GM12878 (cell line): ENCODE measurements at regions not wholly inside any gene's neighbourhood (a gene's known extent, or its start where the extent isn't known, plus 50 kb on each side); places are given as distances from the start of the nearest gene placed in this dataset.

Experiments used
- ATAC-seq: fragments of 200-7000 bp; cut with Tn5 transposase; 3 replicates; pipeline ENCODE4 v1.9.1; 2020; ENCODE audit warnings: mild to moderate bottlenecking, moderate library complexity
- BruUV-seq: library from RNA; stranded (reverse); fragments of 400-500 nt; replicated peaks from 2 replicates; lab custom pipeline; 2021; lab: Mats Ljungman, UMichigan
- CTCF ChIA-PET: fragments of 300-600 bp; sonication (Branson Sonifier 250); formaldehyde crosslinking; extraction: SDS; loops from one replicate; lab custom pipeline; 2021; ENCODE audit warnings: inconsistent platforms; lab: Yijun Ruan, JAX
- POLR2A ChIA-PET: fragments of 350-600 bp; formaldehyde crosslinking; extraction: SDS; loops from one replicate; lab custom pipeline; 2021; ENCODE audit warnings: inconsistent platforms; lab: Charles Lee
- RAD21 ChIA-PET: fragments of 300-600 bp; sonication (Branson Sonifier 250); formaldehyde crosslinking; loops from one replicate; lab custom pipeline; 2023; ENCODE audit warnings: antibody characterized with exemption; ENCODE audit not compliant: unreplicated experiment; lab: Charles Lee
- SMC1A ChIA-PET: fragments of 300-600 bp; sonication (Branson Sonifier 250); formaldehyde crosslinking; loops from one replicate; lab custom pipeline; 2023; ENCODE audit not compliant: unreplicated experiment, uncharacterized antibody; lab: Charles Lee
- DNase-seq: peaks from one replicate; pipeline ENCODE4 v3.0.0-alpha.2; 2011; ENCODE audit warnings: low read depth, low spot score
- FAIRE-seq: peaks from 3 replicates; lab custom pipeline; 2011; peaks lifted over from hg19 to GRCh38; lab: Jason Lieb, UNC
- H2AFZ ChIP-seq: 2 replicates; pipeline ENCODE4 v1.6.0; 2011; ENCODE audit warnings: low read depth, low read length, control low read depth; ENCODE audit not compliant: control insufficient read depth
- H3K27ac ChIP-seq: 2 replicates; pipeline ENCODE4 v1.5.1; 2011; ENCODE audit warnings: control low read depth; ENCODE audit not compliant: control insufficient read depth, insufficient read depth
- H3K27me3 ChIP-seq, 2 experiments: replicated peaks in 1 of 2; 2 replicates each; pipeline versions ENCODE4 v1.6.0 to v1.6.1; 2011; ENCODE audit warnings: low read length in 1 of 2; ENCODE audit not compliant: control insufficient read depth in 2 of 2, insufficient read depth in 2 of 2
- H3K36me3 ChIP-seq, 2 experiments: 2 replicates each; pipeline ENCODE4 v1.5.1; 2011; ENCODE audit warnings: low read length in 1 of 2; ENCODE audit not compliant: control insufficient read depth in 2 of 2, insufficient read depth in 2 of 2
- H3K4me1 ChIP-seq: 2 replicates; pipeline ENCODE4 v1.6.1; 2011; ENCODE audit warnings: mild to moderate bottlenecking, low read length, moderate library complexity, mixed read lengths; ENCODE audit not compliant: control insufficient read depth, insufficient read depth
- H3K4me2 ChIP-seq: 2 replicates; pipeline ENCODE4 v1.6.0; 2011; ENCODE audit warnings: control low read depth; ENCODE audit not compliant: control insufficient read depth, insufficient read depth
- H3K4me3 ChIP-seq: fragments of 200-600 bp; sonication (generic); 2 replicates; pipeline ENCODE4 v1.5.1; 2016
- H3K79me2 ChIP-seq: 2 replicates; pipeline ENCODE4 v1.6.0; 2011; ENCODE audit warnings: low read length; ENCODE audit not compliant: control insufficient read depth, insufficient read depth
- H3K9ac ChIP-seq: 2 replicates; pipeline ENCODE4 v1.8.0; 2011; ENCODE audit warnings: low read length, control low read depth, mixed read lengths; ENCODE audit not compliant: control insufficient read depth, insufficient read depth
- H3K9me3 ChIP-seq: replicated peaks from 3 replicates; pipeline ENCODE4 v1.5.1; 2011; ENCODE audit warnings: mild to moderate bottlenecking, low read length; ENCODE audit not compliant: control insufficient read depth, insufficient read depth
- H4K20me1 ChIP-seq: 2 replicates; pipeline ENCODE4 v1.6.0; 2011; ENCODE audit not compliant: control insufficient read depth, insufficient read depth
- WGBS: methylation state at CpG from one replicate; pipeline ENCODE4 v1.1.6; 2016; ENCODE audit warnings: low lambda C conversion rate; ENCODE audit not compliant: insufficient replicate concordance, insufficient coverage; ENCODE audit errors: missing lambda C conversion rate; 5-methylcytosine and 5-hydroxymethylcytosine counted together
- in situ Hi-C: fragments of 300-500 bp; cut with MboI; formaldehyde crosslinking; loops from 9 replicates; pipeline ENCODE4 v1.14.3; 2018; ENCODE audit warnings: mixed read lengths
- intact Hi-C: fragments of 100-400 bp; cut with micrococcal nuclease; formaldehyde crosslinking; loops from one replicate; pipeline ENCODE4 v1.14.2; 2022; ENCODE audit not compliant: unreplicated experiment
- TF ChIP-seq, protein P1 (sequence below), 3 experiments: IDR thresholded peaks in 2 of 3; conservative IDR thresholded peaks in 1 of 3; 2 replicates each; pipeline ENCODE4 v1.5.1; 2011; ENCODE audit warnings: low read depth in 3 of 3, low read length in 3 of 3, mild to moderate bottlenecking in 3 of 3, control low read depth in 2 of 3, moderate library complexity in 2 of 3, inconsistent platforms in 1 of 3, mixed read lengths in 1 of 3; ENCODE audit not compliant: control insufficient read depth in 2 of 3, insufficient read depth in 1 of 3; ENCODE audit errors: extremely low read depth in 1 of 3
- TF ChIP-seq, protein P2 (sequence below): fragments of 450-650 bp; formaldehyde crosslinking; IDR thresholded peaks from 2 replicates; pipeline ENCODE4 v1.4.0; 2020; ENCODE audit warnings: mild to moderate bottlenecking, moderate library complexity

GRCh38 chr17:77889866-77890760 is 68.4 kb upstream of the TNRC6C start:
- ChIA-PET RAD21 (no interaction called here), CTCF (interaction anchor here (0.6 to 1.1 kb wide), 3 partner anchors 99 to 123 kb away, joined by 3 to 4 read pairs (median 3); no protein-coding TSS in a partner anchor)
- no peak for FAIRE-seq
- H3K27ac ChIP-seq: no peak overlapping the region
- H4K20me1 ChIP-seq: no peaks in the 10 kb centered on the region; the same call in 1 of the 2 replicates
- H3K4me2 ChIP-seq: no peak overlapping the region
- H2AFZ ChIP-seq: no peak overlapping the region
- ATAC-seq: no peak
- H3K4me1 ChIP-seq: no peaks in the 10 kb centered on the region; the same call in 1 of the 2 replicates
- no peak overlapping the region for H3K9ac ChIP-seq
- intact Hi-C loops: loop anchor here (10.0 kb wide), 1 partner anchor 55 kb away; no protein-coding TSS in a partner anchor
- DNase-seq: no peak
- no peak overlapping the region for H3K4me3 ChIP-seq
- no TSS peak for BruUV-seq
- 61% methylated on average over 25 of the region's 28 CpGs for WGBS
- TF ChIP-seq, protein P1, sequence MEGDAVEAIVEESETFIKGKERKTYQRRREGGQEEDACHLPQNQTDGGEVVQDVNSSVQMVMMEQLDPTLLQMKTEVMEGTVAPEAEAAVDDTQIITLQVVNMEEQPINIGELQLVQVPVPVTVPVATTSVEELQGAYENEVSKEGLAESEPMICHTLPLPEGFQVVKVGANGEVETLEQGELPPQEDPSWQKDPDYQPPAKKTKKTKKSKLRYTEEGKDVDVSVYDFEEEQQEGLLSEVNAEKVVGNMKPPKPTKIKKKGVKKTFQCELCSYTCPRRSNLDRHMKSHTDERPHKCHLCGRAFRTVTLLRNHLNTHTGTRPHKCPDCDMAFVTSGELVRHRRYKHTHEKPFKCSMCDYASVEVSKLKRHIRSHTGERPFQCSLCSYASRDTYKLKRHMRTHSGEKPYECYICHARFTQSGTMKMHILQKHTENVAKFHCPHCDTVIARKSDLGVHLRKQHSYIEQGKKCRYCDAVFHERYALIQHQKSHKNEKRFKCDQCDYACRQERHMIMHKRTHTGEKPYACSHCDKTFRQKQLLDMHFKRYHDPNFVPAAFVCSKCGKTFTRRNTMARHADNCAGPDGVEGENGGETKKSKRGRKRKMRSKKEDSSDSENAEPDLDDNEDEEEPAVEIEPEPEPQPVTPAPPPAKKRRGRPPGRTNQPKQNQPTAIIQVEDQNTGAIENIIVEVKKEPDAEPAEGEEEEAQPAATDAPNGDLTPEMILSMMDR (IDR thresholded peaks at IDR 0.05 in 2 of 3, conservative IDR thresholded peaks at IDR 0.05 in 1 of 3; ENCODE audit: control insufficient read depth in 2 of 3, extremely low read depth in 1 of 3, insufficient read depth in 1 of 3, low read depth in 3 of 3, low read length in 3 of 3): 0 out of 6 replicates have a peak, but pooled peaks of 1 of the 3 experiments have one; percentile 4
- TF ChIP-seq, protein P2, sequence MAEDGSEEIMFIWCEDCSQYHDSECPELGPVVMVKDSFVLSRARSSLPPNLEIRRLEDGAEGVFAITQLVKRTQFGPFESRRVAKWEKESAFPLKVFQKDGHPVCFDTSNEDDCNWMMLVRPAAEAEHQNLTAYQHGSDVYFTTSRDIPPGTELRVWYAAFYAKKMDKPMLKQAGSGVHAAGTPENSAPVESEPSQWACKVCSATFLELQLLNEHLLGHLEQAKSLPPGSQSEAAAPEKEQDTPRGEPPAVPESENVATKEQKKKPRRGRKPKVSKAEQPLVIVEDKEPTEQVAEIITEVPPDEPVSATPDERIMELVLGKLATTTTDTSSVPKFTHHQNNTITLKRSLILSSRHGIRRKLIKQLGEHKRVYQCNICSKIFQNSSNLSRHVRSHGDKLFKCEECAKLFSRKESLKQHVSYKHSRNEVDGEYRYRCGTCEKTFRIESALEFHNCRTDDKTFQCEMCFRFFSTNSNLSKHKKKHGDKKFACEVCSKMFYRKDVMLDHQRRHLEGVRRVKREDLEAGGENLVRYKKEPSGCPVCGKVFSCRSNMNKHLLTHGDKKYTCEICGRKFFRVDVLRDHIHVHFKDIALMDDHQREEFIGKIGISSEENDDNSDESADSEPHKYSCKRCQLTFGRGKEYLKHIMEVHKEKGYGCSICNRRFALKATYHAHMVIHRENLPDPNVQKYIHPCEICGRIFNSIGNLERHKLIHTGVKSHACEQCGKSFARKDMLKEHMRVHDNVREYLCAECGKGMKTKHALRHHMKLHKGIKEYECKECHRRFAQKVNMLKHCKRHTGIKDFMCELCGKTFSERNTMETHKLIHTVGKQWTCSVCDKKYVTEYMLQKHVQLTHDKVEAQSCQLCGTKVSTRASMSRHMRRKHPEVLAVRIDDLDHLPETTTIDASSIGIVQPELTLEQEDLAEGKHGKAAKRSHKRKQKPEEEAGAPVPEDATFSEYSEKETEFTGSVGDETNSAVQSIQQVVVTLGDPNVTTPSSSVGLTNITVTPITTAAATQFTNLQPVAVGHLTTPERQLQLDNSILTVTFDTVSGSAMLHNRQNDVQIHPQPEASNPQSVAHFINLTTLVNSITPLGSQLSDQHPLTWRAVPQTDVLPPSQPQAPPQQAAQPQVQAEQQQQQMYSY: no peak
- TF ChIP-seq, all 136 proteins: peak for 1
- Histone ChIP-seq H3K36me3 (no peaks in the 10 kb centered on the region), H3K79me2 (no peaks in the 10 kb centered on the region), H3K27me3 (peaks cover 2 to 18% of the 10 kb centered on the region in 2 experiments), H3K9me3 (no peaks in the 10 kb centered on the region)
- SMC1A ChIA-PET: interaction anchor here (1.5 kb wide), 1 partner anchor 13 kb away, joined by 3 read pairs; no protein-coding TSS in a partner anchor
- in situ Hi-C loops: no loop called here
- POLR2A ChIA-PET: no interaction called here
